Mucosa of descending colon (tissue), 3 donors: ENCODE measurements at regions not wholly inside any gene's neighbourhood (a gene's known extent, or its start where the extent isn't known, plus 50 kb on each side); places are given as distances from the start of the nearest gene placed in this dataset.
A peak's percentile ranks its signal among the peaks of the same experiment; 100 is the strongest.

ENCODE experiments used
- ATAC-seq: fragments of 200-7000 bp; cut with Tn5 transposase; one replicate; pipeline ENCODE4 v1.9.1; 2020; ENCODE audit warnings: mild to moderate bottlenecking, moderate library complexity
- DNase-seq, 3 donors: peaks; one replicate each; pipeline ENCODE4 v3.0.0-alpha.2; 2020
- H3K36me3 ChIP-seq: fragments of 200-600 bp; one replicate; pipeline ENCODE4 v1.8.0; 2021; ENCODE audit warnings: low read depth, mild to moderate bottlenecking
- H3K4me1 ChIP-seq: fragments of 200-600 bp; one replicate; pipeline ENCODE4 v1.8.0; 2021; ENCODE audit warnings: low read depth, mild to moderate bottlenecking
- H3K4me3 ChIP-seq: fragments of 200-600 bp; one replicate; pipeline ENCODE4 v1.8.0; 2021; ENCODE audit warnings: mild to moderate bottlenecking
- H3K9me3 ChIP-seq: fragments of 200-600 bp; one replicate; pipeline ENCODE4 v1.8.0; 2021; ENCODE audit warnings: mild to moderate bottlenecking
- CTCF ChIP-seq: fragments of 200-600 bp; IDR thresholded peaks from one replicate; pipeline ENCODE4 v1.8.0; 2022; ENCODE audit warnings: antibody characterized with exemption, mild to moderate bottlenecking
- intact Hi-C, 2 donors: fragments of 100-400 bp; cut with DNase I in 1 of 2; cut with micrococcal nuclease in 1 of 2; formaldehyde crosslinking; loops; one replicate each; pipeline versions ENCODE4 v1.11.0 to v1.11.1; 2022; cut with DNase I, micrococcal nuclease
- donor health status: DM: no; HTN: no; CAD: no; lungs with moderate emphysema.
- donor health status: DM: no; HTN: no; CAD: no.
- donor health status: DM: no; HTN: yes; CAD: no.

- DNase-seq = peak in 1 of 3 donors; percentile 44
Measured at GRCh38 chr12:100715976-100716944, 78.3 kb upstream of the ANO4 start.

GRCh38 chr12:100716945-100717732 is 77.4 kb upstream of the ANO4 start:
- Histone ChIP-seq H3K9me3 (no peaks in the 10 kb centered on the region), H3K4me3 (no peak overlapping the region), H3K4me1 (peaks cover 5% of the 10 kb centered on the region), H3K36me3 (no peaks in the 10 kb centered on the region)
- intact Hi-C loops = no loop called here
- ATAC-seq (peak; percentile 50), DNase-seq (peak in 2 of 3 donors; percentile 38 to 42)
- TF ChIP-seq CTCF = no peak

More at GRCh38 chr12:100715976-100716944, 78.3 kb upstream of the ANO4 start:
- ATAC-seq = no peak
- Histone ChIP-seq H3K9me3 (no peaks in the 10 kb centered on the region), H3K4me3 (no peak overlapping the region), H3K36me3 (no peaks in the 10 kb centered on the region), H3K4me1 (peaks cover 5% of the 10 kb centered on the region)
- intact Hi-C loops = no loop called here
- TF ChIP-seq CTCF = no peak

- no peak for TF ChIP-seq CTCF
- DNase-seq = no peak
- no peak for ATAC-seq
- peaks cover 5% of the 10 kb centered on the region for H3K4me1 ChIP-seq
- intact Hi-C loops = no loop called here
- no peaks in the 10 kb centered on the region for H3K36me3 ChIP-seq
- no peaks in the 10 kb centered on the region for H3K9me3 ChIP-seq
- no peak overlapping the region for H3K4me3 ChIP-seq
Measured at GRCh38 chr12:100717733-100718067, 76.9 kb upstream of the ANO4 start.

GRCh38 chr12:100718187-100718586 is 76.4 kb upstream of the ANO4 start:
- peaks cover 5% of the 10 kb centered on the region for H3K4me1 ChIP-seq
- no peaks in the 10 kb centered on the region for H3K36me3 ChIP-seq
- H3K4me3 ChIP-seq = no peak overlapping the region
- ATAC-seq (no peak), DNase-seq (no peak)
- intact Hi-C loops = no loop called here
- H3K9me3 ChIP-seq = no peaks in the 10 kb centered on the region
- TF ChIP-seq CTCF = no peak

- peaks cover 5% of the 10 kb centered on the region for H3K4me1 ChIP-seq
- peak in 1 of 3 donors; percentile 54 for DNase-seq
- no peaks in the 10 kb centered on the region for H3K36me3 ChIP-seq
- H3K9me3 ChIP-seq = no peaks in the 10 kb centered on the region
- no peak for TF ChIP-seq CTCF
- peak; percentile 57 for ATAC-seq
- intact Hi-C loops = no loop called here
- H3K4me3 ChIP-seq = no peak overlapping the region
Measured at GRCh38 chr12:100720016-100720654, 74.4 kb upstream of the ANO4 start.
